ENCODE measurements at regions not wholly inside any gene's neighbourhood (a gene's known extent, or its start where the extent isn't known, plus 50 kb on each side); places are given as distances from the start of the nearest gene placed in this dataset.

GRCh38 chr14:103206836-103207387 is 83.7 kb downstream of the TNFAIP2 start:
- peak; percentile 77 for DNase-seq (ENCODE audit: low read depth)

- DNase-seq (ENCODE audit: low read depth), result no peak
These were observed 84.3 kb downstream of the TNFAIP2 start for GRCh38 chr14:103207388-103208072.

GRCh38 chr14:103209054-103209453 is 85.8 kb downstream of the TNFAIP2 start:
- no peak for DNase-seq (ENCODE audit: low read depth)

GRCh38 chr14:103209506-103209905 is 86.2 kb downstream of the TNFAIP2 start:
- DNase-seq (ENCODE audit: low read depth), result no peak

- DNase-seq (ENCODE audit: low read depth), result no peak
These were observed 90.1 kb downstream of the TNFAIP2 start for GRCh38 chr14:103213331-103213730.

GRCh38 chr14:103214461-103214958 is 91.2 kb downstream of the TNFAIP2 start:
- DNase-seq (ENCODE audit: low read depth), result no peak

- DNase-seq (ENCODE audit: low read depth), result no peak
These were observed 93.1 kb downstream of the TNFAIP2 start for GRCh38 chr14:103216399-103216798.

GRCh38 chr14:103216857-103217256 is 93.6 kb downstream of the TNFAIP2 start:
- DNase-seq (ENCODE audit: low read depth), result no peak

- DNase-seq (ENCODE audit: low read depth), result no peak
These were observed 94.3 kb downstream of the TNFAIP2 start for GRCh38 chr14:103217538-103217937.

GRCh38 chr14:103220134-103220981 is 97.1 kb downstream of the TNFAIP2 start:
- no peak for DNase-seq (ENCODE audit: low read depth)

GRCh38 chr14:103220982-103221641 is 97.9 kb downstream of the TNFAIP2 start:
- no peak for DNase-seq (ENCODE audit: low read depth)

- no peak for DNase-seq (ENCODE audit: low read depth)
These were observed 98.6 kb downstream of the TNFAIP2 start for GRCh38 chr14:103221781-103222358.

GRCh38 chr14:103223818-103224352 is 100.6 kb downstream of the TNFAIP2 start:
- no peak for DNase-seq (ENCODE audit: low read depth)

- DNase-seq (ENCODE audit: low read depth), result no peak
These were observed 101.8 kb downstream of the TNFAIP2 start for GRCh38 chr14:103225062-103225461.

- DNase-seq (ENCODE audit: low read depth), result no peak
These were observed 102.2 kb downstream of the TNFAIP2 start for GRCh38 chr14:103225476-103225875.

- DNase-seq (ENCODE audit: low read depth), result no peak
These were observed 104.0 kb downstream of the TNFAIP2 start for GRCh38 chr14:103227094-103227768.

GRCh38 chr14:103228076-103228806 is 105.0 kb downstream of the TNFAIP2 start:
- no peak for DNase-seq (ENCODE audit: low read depth)

- no peak for DNase-seq (ENCODE audit: low read depth)
These were observed 105.2 kb upstream of the EIF5 start for GRCh38 chr14:103228866-103229265.

- no peak for DNase-seq (ENCODE audit: low read depth)
These were observed 104.0 kb upstream of the EIF5 start for GRCh38 chr14:103230021-103230420.

- DNase-seq (ENCODE audit: low read depth), result no peak
These were observed 103.2 kb upstream of the EIF5 start for GRCh38 chr14:103230658-103231334.
